ENCODE measurements at regions not wholly inside any gene's neighbourhood (a gene's known extent, or its start where the extent isn't known, plus 50 kb on each side); places are given as distances from the start of the nearest gene placed in this dataset.

DNA sequence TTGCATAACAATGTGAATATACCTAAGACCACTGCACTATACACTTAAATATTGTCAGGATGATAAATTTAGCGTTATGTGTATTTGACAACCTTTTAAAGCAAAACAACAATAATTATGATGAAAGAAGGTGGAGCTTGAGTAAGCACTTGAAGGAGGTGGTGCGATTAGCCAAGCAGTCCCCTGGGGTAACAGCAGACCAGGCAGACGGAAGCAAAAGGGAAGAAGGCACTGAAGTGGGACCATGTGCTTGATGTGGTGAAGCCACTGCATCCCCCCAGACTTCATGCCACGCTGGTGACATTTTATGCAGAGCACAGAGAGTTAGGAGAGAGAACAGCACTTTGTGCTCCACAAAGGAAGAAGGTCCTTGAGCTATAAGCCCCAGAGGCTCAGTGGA lies 58.3 kb upstream of the ZNF507 start:
- POLR2A ChIA-PET: no interaction called here
- CTCF ChIA-PET: no interaction called here

DNA sequence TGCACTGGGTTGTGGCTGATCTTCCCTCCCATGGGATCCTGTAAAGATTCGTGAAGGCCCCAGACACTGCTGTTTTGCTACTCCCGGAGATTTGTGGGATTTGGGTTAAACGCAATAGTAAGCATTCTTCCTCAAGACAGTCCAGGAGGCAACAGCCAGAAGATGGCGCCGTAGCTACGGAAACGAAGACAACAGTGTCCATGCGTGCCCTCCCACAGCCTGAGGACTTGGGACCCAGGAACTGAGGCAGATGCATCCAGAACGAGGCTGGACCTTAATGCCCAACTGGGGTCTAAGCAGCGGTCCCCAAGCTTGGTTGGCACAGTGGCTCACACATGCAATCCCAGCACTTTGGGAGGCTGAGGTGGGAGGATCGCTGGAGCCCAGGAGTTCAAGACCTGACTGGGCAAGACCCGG lies 57.6 kb upstream of the ZNF507 start:
- ChIA-PET POLR2A (no interaction called here), CTCF (no interaction called here)

DNA sequence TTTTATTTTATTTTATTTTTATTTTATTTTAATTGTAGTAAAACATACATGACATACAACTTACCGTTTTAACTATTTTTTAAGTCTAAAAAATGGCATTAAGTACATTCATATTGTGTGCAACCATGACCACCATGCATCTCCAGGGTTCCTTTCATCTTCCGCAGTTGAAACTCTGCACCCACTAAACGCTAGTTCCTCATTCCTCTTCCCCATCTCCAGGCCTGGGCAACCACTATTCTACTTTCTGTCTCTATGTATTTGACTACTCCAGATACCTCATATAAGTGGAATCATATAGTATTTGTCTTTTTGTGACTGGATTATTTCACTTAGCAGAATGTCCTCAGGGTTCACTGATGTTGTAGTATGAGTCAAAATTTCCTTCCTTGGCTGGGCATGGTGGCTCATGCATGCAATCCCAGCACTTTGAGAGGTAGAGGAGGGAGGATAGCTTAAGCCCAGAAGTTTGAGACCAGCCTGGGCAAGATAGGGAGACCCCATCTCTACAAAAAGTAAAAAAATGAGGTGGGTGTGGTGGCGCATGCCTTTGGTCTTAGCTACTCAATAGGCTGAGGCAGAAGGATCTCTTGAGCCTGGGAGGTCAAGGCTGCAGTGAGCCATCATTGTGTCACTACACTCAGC lies 55.7 kb upstream of the ZNF507 start:
- ChIA-PET POLR2A (no interaction called here), CTCF (no interaction called here)

DNA sequence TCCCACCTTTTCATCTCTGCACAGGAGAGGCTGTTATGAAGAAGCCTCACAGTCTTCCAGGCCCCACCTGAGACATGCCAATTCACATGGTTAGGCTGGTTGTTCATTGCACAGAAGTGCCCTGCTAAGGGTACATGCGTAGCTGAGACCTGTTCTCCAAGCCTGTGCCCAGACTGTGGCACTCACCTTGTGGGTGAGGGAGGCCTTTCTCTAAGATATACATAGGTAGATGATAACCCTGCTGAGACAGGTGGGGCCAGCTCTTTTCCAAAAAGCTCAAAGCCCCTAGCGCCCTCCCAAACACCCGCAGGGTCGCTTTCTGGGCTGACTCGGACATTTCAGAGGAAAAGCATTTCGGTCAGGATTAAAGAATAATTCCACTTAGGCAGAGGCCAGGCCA lies 53.5 kb upstream of the ZNF507 start:
- CTCF ChIA-PET: no interaction called here
- POLR2A ChIA-PET: no interaction called here

DNA sequence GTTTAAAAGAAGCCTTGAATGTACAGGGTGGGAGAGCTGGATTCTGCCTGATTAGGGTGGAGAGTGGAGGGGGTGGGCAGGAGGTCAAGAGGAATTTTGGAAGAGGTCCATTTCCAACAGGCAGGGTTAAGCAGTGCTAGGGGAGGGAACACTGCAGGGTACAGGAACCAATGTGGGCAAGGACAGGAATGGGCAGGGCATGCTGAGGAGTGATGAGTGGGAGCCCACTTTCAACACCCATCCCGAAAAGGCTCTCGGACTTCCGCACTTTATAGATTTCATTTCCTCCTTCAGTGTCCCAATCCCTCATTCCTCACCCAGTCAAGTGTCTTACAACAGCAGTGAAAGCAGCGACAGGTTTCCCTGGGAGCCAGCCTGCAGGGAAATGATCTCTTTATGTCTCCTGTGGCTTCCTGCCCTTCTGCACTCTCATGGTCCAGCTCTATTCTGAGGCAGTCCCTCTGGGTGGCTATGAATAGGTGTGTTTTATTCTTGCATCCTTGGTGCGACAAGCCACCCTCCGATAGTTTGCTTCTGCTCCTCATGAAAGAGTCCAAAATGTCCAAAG lies 50.5 kb upstream of the ZNF507 start:
- ChIA-PET POLR2A (no interaction called here), CTCF (no interaction called here)
